A549 (cell line): ENCODE measurements at regions not wholly inside any gene's neighbourhood (a gene's known extent, or its start where the extent isn't known, plus 50 kb on each side); places are given as distances from the start of the nearest gene placed in this dataset.

Experiments used
- EP300 ChIP-seq, 2 experiments: fragments of >200 bp; sonication (Bioruptor Twin); formaldehyde crosslinking; IDR thresholded peaks; 2 replicates in 1 of 2; 3 replicates in 1 of 2; pipeline ENCODE4 v1.6.1; 2016 to 2017
- KDM1A ChIP-seq: fragments of 200-600 bp; sonication (generic); IDR thresholded peaks from 2 replicates; pipeline ENCODE4 v1.6.1; 2016; ENCODE audit warnings: low read depth, mild to moderate bottlenecking
- MYC ChIP-seq: IDR thresholded peaks from 2 replicates; pipeline ENCODE4 v1.6.1; 2012; ENCODE audit warnings: mild to moderate bottlenecking, inconsistent platforms, low read length, improper control_type of control experiment, borderline replicate concordance
- POLR2A ChIP-seq: IDR thresholded peaks from 2 replicates; pipeline ENCODE4 v1.6.1; 2012; ENCODE audit warnings: mild to moderate bottlenecking, low read length
- SMC3 ChIP-seq: fragments of >200 bp; sonication (Bioruptor Twin); formaldehyde crosslinking; IDR thresholded peaks from 3 replicates; pipeline ENCODE4 v1.6.1; 2018; ENCODE audit warnings: inconsistent platforms
- TF ChIP-seq, protein P1 (sequence below): IDR thresholded peaks from 2 replicates; pipeline ENCODE4 v1.6.1; 2012
- TF ChIP-seq, protein P2 (sequence below): fragments of >200 bp; sonication (Bioruptor Twin); formaldehyde crosslinking; IDR thresholded peaks from 3 replicates; pipeline ENCODE4 v1.5.1; 2016
- TF ChIP-seq, protein P3 (sequence below): fragments of 200-600 bp; sonication (generic); IDR thresholded peaks from 2 replicates; pipeline ENCODE4 v1.6.1; 2016; ENCODE audit warnings: antibody characterized with exemption, mild to moderate bottlenecking, moderate library complexity
- TF ChIP-seq, protein P4 (sequence below): fragments of >200 bp; sonication (Bioruptor Twin); formaldehyde crosslinking; IDR thresholded peaks from 3 replicates; pipeline ENCODE4 v1.6.1; 2016

DNA sequence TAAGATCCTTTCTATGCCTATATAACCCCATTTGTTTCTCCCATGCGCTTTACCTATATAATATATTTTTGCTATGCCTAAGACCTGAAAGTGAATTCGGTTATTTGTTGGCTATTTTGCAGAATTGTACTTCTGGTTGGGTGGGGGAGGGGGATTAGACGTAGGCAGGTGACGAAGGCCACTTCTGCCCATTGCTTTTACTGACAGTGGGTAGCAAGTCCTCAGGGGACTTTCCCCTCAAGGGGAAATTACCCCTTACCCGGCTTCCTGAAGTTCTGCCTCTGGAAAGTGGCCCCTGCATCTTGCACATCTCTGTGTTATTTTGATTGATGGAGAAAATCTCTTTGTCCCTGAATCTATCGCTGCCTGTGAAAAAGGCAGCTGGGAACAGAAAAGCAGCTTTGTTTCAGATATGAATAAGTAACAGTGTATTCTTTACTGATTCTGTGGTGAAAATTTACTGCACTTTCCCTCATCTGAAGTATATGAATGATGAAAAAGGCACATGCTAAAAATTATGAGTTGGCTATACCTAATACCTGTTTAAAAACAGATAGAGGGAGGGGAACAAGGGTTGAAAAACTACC is 133.9 kb downstream of the UTRN start:
- TF ChIP-seq, protein P1, sequence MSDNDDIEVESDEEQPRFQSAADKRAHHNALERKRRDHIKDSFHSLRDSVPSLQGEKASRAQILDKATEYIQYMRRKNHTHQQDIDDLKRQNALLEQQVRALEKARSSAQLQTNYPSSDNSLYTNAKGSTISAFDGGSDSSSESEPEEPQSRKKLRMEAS, result no peak
- TF ChIP-seq POLR2A (no peak), SMC3 (no peak), EP300 (IDR thresholded peaks at IDR 0.05) (no peak), KDM1A (no peak), MYC (no peak)
- TF ChIP-seq, protein P2, sequence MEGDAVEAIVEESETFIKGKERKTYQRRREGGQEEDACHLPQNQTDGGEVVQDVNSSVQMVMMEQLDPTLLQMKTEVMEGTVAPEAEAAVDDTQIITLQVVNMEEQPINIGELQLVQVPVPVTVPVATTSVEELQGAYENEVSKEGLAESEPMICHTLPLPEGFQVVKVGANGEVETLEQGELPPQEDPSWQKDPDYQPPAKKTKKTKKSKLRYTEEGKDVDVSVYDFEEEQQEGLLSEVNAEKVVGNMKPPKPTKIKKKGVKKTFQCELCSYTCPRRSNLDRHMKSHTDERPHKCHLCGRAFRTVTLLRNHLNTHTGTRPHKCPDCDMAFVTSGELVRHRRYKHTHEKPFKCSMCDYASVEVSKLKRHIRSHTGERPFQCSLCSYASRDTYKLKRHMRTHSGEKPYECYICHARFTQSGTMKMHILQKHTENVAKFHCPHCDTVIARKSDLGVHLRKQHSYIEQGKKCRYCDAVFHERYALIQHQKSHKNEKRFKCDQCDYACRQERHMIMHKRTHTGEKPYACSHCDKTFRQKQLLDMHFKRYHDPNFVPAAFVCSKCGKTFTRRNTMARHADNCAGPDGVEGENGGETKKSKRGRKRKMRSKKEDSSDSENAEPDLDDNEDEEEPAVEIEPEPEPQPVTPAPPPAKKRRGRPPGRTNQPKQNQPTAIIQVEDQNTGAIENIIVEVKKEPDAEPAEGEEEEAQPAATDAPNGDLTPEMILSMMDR, result no peak
- TF ChIP-seq, protein P3, sequence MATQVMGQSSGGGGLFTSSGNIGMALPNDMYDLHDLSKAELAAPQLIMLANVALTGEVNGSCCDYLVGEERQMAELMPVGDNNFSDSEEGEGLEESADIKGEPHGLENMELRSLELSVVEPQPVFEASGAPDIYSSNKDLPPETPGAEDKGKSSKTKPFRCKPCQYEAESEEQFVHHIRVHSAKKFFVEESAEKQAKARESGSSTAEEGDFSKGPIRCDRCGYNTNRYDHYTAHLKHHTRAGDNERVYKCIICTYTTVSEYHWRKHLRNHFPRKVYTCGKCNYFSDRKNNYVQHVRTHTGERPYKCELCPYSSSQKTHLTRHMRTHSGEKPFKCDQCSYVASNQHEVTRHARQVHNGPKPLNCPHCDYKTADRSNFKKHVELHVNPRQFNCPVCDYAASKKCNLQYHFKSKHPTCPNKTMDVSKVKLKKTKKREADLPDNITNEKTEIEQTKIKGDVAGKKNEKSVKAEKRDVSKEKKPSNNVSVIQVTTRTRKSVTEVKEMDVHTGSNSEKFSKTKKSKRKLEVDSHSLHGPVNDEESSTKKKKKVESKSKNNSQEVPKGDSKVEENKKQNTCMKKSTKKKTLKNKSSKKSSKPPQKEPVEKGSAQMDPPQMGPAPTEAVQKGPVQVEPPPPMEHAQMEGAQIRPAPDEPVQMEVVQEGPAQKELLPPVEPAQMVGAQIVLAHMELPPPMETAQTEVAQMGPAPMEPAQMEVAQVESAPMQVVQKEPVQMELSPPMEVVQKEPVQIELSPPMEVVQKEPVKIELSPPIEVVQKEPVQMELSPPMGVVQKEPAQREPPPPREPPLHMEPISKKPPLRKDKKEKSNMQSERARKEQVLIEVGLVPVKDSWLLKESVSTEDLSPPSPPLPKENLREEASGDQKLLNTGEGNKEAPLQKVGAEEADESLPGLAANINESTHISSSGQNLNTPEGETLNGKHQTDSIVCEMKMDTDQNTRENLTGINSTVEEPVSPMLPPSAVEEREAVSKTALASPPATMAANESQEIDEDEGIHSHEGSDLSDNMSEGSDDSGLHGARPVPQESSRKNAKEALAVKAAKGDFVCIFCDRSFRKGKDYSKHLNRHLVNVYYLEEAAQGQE, result no peak
- TF ChIP-seq, protein P4, sequence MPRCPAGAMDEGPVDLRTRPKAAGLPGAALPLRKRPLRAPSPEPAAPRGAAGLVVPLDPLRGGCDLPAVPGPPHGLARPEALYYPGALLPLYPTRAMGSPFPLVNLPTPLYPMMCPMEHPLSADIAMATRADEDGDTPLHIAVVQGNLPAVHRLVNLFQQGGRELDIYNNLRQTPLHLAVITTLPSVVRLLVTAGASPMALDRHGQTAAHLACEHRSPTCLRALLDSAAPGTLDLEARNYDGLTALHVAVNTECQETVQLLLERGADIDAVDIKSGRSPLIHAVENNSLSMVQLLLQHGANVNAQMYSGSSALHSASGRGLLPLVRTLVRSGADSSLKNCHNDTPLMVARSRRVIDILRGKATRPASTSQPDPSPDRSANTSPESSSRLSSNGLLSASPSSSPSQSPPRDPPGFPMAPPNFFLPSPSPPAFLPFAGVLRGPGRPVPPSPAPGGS, result no peak
